H4 (cell line): ENCODE measurements at regions not wholly inside any gene's neighbourhood (a gene's known extent, or its start where the extent isn't known, plus 50 kb on each side); places are given as distances from the start of the nearest gene placed in this dataset.
A peak's percentile ranks its signal among the peaks of the same experiment; 100 is the strongest.

Source experiments
- DNase-seq: peaks from one replicate; pipeline ENCODE4 v3.0.0-alpha.2; 2015; ENCODE audit warnings: low spot score

GRCh38 chr16:80300456-80300855 is 240.3 kb upstream of the DYNLRB2 start:
- DNase-seq: no peak

GRCh38 chr16:80299416-80299815 is 241.4 kb upstream of the DYNLRB2 start:
- DNase-seq: no peak

- no peak for DNase-seq
Measured at GRCh38 chr16:80298676-80299075, 242.1 kb upstream of the DYNLRB2 start.

- DNase-seq: no peak
Measured at GRCh38 chr16:80296034-80296433, 244.8 kb upstream of the DYNLRB2 start.

GRCh38 chr16:80294172-80294571 is 246.6 kb upstream of the DYNLRB2 start:
- no peak for DNase-seq

GRCh38 chr16:80288616-80289015 is 252.2 kb upstream of the DYNLRB2 start:
- no peak for DNase-seq

GRCh38 chr16:80287674-80288073 is 253.1 kb upstream of the DYNLRB2 start:
- DNase-seq: no peak

GRCh38 chr16:80285104-80285503 is 255.7 kb upstream of the DYNLRB2 start:
- DNase-seq: no peak

GRCh38 chr16:80283466-80284392 is 257.1 kb upstream of the DYNLRB2 start:
- no peak for DNase-seq

GRCh38 chr16:80280557-80280956 is 260.2 kb upstream of the DYNLRB2 start:
- DNase-seq: no peak

- DNase-seq: no peak
Measured at GRCh38 chr16:80279656-80280055, 261.1 kb upstream of the DYNLRB2 start.

- no peak for DNase-seq
Measured at GRCh38 chr16:80277182-80277581, 263.6 kb upstream of the DYNLRB2 start.

- peak; percentile 45 for DNase-seq
Measured at GRCh38 chr16:80274576-80275191, 266.1 kb upstream of the DYNLRB2 start.

GRCh38 chr16:80273635-80274538 is 266.9 kb upstream of the DYNLRB2 start:
- peak; percentile 43 for DNase-seq

- peak; percentile 29 for DNase-seq
Measured at GRCh38 chr16:80265624-80266306, 275.0 kb upstream of the DYNLRB2 start.

- no peak for DNase-seq
Measured at GRCh38 chr16:80263848-80264694, 276.7 kb upstream of the DYNLRB2 start.

- no peak for DNase-seq
Measured at GRCh38 chr16:80263181-80263823, 277.5 kb upstream of the DYNLRB2 start.

- no peak for DNase-seq
Measured at GRCh38 chr16:80260906-80261311, 279.9 kb upstream of the DYNLRB2 start.

GRCh38 chr16:80259290-80259805 is 281.4 kb upstream of the DYNLRB2 start:
- DNase-seq: no peak

GRCh38 chr16:80258407-80258806 is 282.4 kb upstream of the DYNLRB2 start:
- DNase-seq: no peak
